HepG2 (cell line): ENCODE measurements at regions not wholly inside any gene's neighbourhood (a gene's known extent, or its start where the extent isn't known, plus 50 kb on each side); places are given as distances from the start of the nearest gene placed in this dataset.

Experiments
- ARNT ChIP-seq: fragments of 450-650 bp; IDR thresholded peaks from 2 replicates; pipeline ENCODE4 v1.6.1; 2017
- DNMT1 ChIP-seq: sonication (generic); formaldehyde crosslinking; IDR thresholded peaks from 2 replicates; pipeline ENCODE4 v1.5.1; 2020; ENCODE audit warnings: mild to moderate bottlenecking, missing genetic modification reagents
- KMT2A ChIP-seq: sonication (generic); formaldehyde crosslinking; IDR thresholded peaks from 2 replicates; pipeline ENCODE4 v1.4.0; 2020; ENCODE audit warnings: missing genetic modification reagents
- ZNF350 ChIP-seq: sonication (generic); formaldehyde crosslinking; IDR thresholded peaks from 2 replicates; pipeline ENCODE4 v1.4.0; 2020; ENCODE audit warnings: mild to moderate bottlenecking, low read depth, missing genetic modification reagents, borderline replicate concordance
- ZNF549 ChIP-seq: sonication (generic); formaldehyde crosslinking; IDR thresholded peaks from 2 replicates; pipeline ENCODE4 v1.5.0; 2020; ENCODE audit warnings: missing genetic modification reagents
- ZNF629 ChIP-seq: sonication (generic); formaldehyde crosslinking; conservative IDR thresholded peaks from 2 replicates; pipeline ENCODE4 v1.5.0; 2020; ENCODE audit warnings: missing genetic modification reagents
- TF ChIP-seq, protein P1 (sequence below): sonication (generic); formaldehyde crosslinking; IDR thresholded peaks from 2 replicates; pipeline ENCODE4 v1.4.0; 2020; ENCODE audit warnings: missing genetic modification reagents
- TF ChIP-seq, protein P2 (sequence below): sonication (generic); formaldehyde crosslinking; IDR thresholded peaks from 2 replicates; pipeline ENCODE4 v1.4.0; 2020; ENCODE audit warnings: missing genetic modification reagents

- TF ChIP-seq ZNF549 (CRISPR knock-in tag) (no peak), ZNF629 (CRISPR knock-in tag) (no peak), KMT2A (no peak), ARNT (no peak), DNMT1 (CRISPR knock-in tag) (no peak), ZNF350 (no peak)
- TF ChIP-seq, protein P1, sequence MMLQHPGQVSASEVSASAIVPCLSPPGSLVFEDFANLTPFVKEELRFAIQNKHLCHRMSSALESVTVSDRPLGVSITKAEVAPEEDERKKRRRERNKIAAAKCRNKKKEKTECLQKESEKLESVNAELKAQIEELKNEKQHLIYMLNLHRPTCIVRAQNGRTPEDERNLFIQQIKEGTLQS (CRISPR knock-in tag), result no peak
- TF ChIP-seq, protein P2, sequence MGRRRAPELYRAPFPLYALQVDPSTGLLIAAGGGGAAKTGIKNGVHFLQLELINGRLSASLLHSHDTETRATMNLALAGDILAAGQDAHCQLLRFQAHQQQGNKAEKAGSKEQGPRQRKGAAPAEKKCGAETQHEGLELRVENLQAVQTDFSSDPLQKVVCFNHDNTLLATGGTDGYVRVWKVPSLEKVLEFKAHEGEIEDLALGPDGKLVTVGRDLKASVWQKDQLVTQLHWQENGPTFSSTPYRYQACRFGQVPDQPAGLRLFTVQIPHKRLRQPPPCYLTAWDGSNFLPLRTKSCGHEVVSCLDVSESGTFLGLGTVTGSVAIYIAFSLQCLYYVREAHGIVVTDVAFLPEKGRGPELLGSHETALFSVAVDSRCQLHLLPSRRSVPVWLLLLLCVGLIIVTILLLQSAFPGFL (CRISPR knock-in tag), result no peak
These were observed 143.5 kb upstream of the CWC22 start for GRCh38 chr2:180150606-180151005.
